ENCODE measurements at regions not wholly inside any gene's neighbourhood (a gene's known extent, or its start where the extent isn't known, plus 50 kb on each side); places are given as distances from the start of the nearest gene placed in this dataset.

DNA sequence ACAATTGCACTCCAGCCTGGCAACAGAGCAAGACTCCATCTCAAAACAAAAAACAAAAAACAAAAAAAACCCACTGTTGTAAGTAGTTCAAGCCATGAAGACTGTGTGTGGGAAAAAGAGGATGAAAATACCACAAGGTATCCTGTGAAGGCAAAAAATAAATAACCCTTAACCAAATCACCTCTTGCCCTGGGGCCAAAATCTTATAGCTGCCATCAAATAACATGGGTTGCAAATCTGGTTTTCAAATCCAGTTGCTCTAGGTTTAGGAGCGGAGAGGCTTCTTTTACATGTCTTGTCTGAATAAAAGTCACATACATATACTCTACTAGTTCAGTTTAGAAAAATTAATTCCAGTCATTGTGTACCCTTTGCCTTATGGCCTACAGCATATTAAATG is 87.0 kb upstream of the STT3B start:
- H3K4me3 Mint-ChIP-seq (ENCODE audit: unreplicated experiment): no peak overlapping the region
- TF ChIP-seq, protein P1, sequence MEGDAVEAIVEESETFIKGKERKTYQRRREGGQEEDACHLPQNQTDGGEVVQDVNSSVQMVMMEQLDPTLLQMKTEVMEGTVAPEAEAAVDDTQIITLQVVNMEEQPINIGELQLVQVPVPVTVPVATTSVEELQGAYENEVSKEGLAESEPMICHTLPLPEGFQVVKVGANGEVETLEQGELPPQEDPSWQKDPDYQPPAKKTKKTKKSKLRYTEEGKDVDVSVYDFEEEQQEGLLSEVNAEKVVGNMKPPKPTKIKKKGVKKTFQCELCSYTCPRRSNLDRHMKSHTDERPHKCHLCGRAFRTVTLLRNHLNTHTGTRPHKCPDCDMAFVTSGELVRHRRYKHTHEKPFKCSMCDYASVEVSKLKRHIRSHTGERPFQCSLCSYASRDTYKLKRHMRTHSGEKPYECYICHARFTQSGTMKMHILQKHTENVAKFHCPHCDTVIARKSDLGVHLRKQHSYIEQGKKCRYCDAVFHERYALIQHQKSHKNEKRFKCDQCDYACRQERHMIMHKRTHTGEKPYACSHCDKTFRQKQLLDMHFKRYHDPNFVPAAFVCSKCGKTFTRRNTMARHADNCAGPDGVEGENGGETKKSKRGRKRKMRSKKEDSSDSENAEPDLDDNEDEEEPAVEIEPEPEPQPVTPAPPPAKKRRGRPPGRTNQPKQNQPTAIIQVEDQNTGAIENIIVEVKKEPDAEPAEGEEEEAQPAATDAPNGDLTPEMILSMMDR (IDR thresholded peaks at IDR 0.05): no peak
- H3K27ac Mint-ChIP-seq (ENCODE audit: unreplicated experiment): no peak overlapping the region
- H3K9me3 Mint-ChIP-seq (ENCODE audit: unreplicated experiment): no peaks in the 10 kb centered on the region
- H3K4me1 Mint-ChIP-seq (ENCODE audit: unreplicated experiment): no peaks in the 10 kb centered on the region
- no peak for DNase-seq (ENCODE audit: extremely low spot score, unreplicated experiment)
- peaks cover 1% of the 10 kb centered on the region for H3K36me3 Mint-ChIP-seq (ENCODE audit: unreplicated experiment)
- peaks cover 12% of the 10 kb centered on the region for H3K27me3 Mint-ChIP-seq (ENCODE audit: unreplicated experiment)

DNA sequence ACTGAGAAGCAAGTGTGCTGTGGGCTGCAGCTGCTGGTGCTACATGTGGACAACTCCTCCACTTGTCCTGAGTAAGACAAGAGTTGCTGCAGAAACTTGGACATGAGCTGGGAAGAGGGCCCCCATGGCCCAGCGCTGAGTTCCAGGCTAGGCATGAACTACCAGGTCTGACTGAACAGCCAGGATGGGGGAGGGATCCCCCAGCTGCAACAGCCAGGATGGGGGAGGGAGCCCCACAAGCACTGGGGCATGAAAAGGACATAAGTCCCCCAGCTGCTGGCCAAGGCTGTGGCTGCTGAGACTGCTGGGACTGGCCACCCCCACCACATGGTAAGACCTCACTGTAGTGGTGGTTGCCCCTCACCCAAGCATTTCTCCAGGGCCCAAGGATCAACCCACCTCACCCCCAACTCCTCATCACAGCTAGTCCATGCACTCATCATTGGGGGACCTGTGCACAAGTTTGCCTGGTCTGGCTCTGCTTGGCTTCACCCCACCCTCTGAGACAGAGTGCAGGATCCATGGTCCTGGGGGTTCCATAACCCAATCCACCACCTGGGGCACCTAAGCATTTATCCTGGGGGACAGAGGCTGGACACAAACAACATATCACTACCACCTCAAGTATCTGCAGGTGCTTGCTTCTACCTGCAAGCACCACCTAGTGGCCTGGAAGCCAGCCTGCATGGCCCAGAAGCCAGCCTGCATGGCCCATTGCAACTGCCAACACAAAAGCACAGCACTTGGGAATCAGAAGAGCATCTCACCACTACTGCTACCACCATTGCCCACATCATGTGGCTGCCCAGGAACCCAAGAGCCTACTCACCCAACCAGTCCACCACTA is 84.5 kb upstream of the STT3B start:
- Mint-ChIP-seq H3K27ac (ENCODE audit: unreplicated experiment) (no peak overlapping the region), H3K9me3 (ENCODE audit: unreplicated experiment) (no peaks in the 10 kb centered on the region), H3K27me3 (ENCODE audit: unreplicated experiment) (peaks cover 19% of the 10 kb centered on the region), H3K36me3 (ENCODE audit: unreplicated experiment) (peaks cover 1% of the 10 kb centered on the region), H3K4me3 (ENCODE audit: unreplicated experiment) (no peak overlapping the region), H3K4me1 (ENCODE audit: unreplicated experiment) (no peaks in the 10 kb centered on the region)
- no peak for DNase-seq (ENCODE audit: extremely low spot score, unreplicated experiment)
- TF ChIP-seq, protein P1 (IDR thresholded peaks at IDR 0.05): peak; percentile 32

DNA sequence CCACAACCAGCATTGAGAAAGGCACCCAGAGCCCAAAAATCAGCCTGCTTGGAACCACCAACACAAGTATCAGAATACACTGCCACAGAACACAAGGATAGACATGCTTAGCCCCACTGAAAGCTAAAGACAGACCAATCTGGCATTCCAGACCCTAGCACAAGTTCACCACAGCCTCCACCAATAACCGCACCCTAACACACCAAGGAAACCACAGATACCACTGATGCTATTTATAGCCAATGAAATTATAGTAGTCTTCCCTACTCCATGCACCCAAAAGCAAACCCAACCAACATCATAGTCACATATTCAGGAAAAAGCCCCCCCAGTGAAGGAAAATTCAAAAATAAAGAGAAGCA is 83.9 kb upstream of the STT3B start:
- Mint-ChIP-seq H3K36me3 (ENCODE audit: unreplicated experiment) (peaks cover 1% of the 10 kb centered on the region), H3K9me3 (ENCODE audit: unreplicated experiment) (no peaks in the 10 kb centered on the region), H3K4me3 (ENCODE audit: unreplicated experiment) (no peak overlapping the region), H3K27ac (ENCODE audit: unreplicated experiment) (no peak overlapping the region), H3K4me1 (ENCODE audit: unreplicated experiment) (no peaks in the 10 kb centered on the region), H3K27me3 (ENCODE audit: unreplicated experiment) (peaks cover 22% of the 10 kb centered on the region)
- DNase-seq (ENCODE audit: extremely low spot score, unreplicated experiment): no peak
- TF ChIP-seq, protein P1 (IDR thresholded peaks at IDR 0.05): no peak

DNA sequence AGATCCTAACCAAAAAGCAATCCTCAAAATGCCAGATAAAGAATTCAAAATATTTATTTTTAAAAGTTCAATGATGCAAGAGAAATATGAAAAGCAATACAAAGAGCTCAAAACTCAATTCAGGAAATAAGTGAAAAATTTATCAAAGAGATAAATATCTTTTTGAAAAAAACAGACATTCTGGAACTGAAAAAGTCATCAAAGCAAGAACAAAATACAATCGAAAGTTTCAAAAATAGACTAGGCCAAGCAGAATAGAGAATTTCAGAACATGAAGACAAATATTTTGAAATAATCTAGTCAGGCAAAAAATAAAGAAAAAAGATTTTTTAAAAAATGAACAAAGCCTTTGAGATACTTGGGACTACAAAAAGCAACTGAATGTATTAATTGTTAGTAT is 83.4 kb upstream of the STT3B start:
- TF ChIP-seq, protein P1 (IDR thresholded peaks at IDR 0.05): no peak
- peaks cover 1% of the 10 kb centered on the region for H3K36me3 Mint-ChIP-seq (ENCODE audit: unreplicated experiment)
- no peaks in the 10 kb centered on the region for H3K4me1 Mint-ChIP-seq (ENCODE audit: unreplicated experiment)
- H3K27ac Mint-ChIP-seq (ENCODE audit: unreplicated experiment): no peak overlapping the region
- H3K4me3 Mint-ChIP-seq (ENCODE audit: unreplicated experiment): no peak overlapping the region
- H3K9me3 Mint-ChIP-seq (ENCODE audit: unreplicated experiment): no peaks in the 10 kb centered on the region
- H3K27me3 Mint-ChIP-seq (ENCODE audit: unreplicated experiment): peaks cover 26% of the 10 kb centered on the region
- DNase-seq (ENCODE audit: extremely low spot score, unreplicated experiment): no peak

DNA sequence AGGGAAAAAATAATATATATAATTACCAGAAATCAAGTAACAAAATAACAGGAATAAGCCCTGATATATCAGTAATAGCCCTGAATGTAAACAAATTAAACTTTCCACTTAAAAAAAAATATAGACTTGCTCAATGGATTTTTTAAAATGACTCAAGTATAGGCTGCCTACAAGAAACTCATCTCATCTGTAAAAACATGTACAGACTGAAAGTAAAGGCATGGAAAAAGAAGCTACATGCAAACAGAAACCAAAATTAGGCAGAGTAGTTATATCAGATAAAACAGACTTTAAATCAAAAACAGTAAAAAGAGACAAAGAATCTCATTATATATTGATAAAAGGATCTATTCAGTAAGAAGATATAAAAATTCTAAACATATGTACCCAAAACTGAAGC is 82.4 kb upstream of the STT3B start:
- H3K27me3 Mint-ChIP-seq (ENCODE audit: unreplicated experiment): peaks cover 28% of the 10 kb centered on the region
- H3K4me3 Mint-ChIP-seq (ENCODE audit: unreplicated experiment): no peak overlapping the region
- H3K27ac Mint-ChIP-seq (ENCODE audit: unreplicated experiment): no peak overlapping the region
- no peak for DNase-seq (ENCODE audit: extremely low spot score, unreplicated experiment)
- no peaks in the 10 kb centered on the region for H3K9me3 Mint-ChIP-seq (ENCODE audit: unreplicated experiment)
- no peaks in the 10 kb centered on the region for H3K4me1 Mint-ChIP-seq (ENCODE audit: unreplicated experiment)
- TF ChIP-seq, protein P1 (IDR thresholded peaks at IDR 0.05): no peak
- H3K36me3 Mint-ChIP-seq (ENCODE audit: unreplicated experiment): peaks cover 1% of the 10 kb centered on the region

Measured in osteocyte (in vitro differentiated cells).